ENCODE measurements at regions not wholly inside any gene's neighbourhood (a gene's known extent, or its start where the extent isn't known, plus 50 kb on each side); places are given as distances from the start of the nearest gene placed in this dataset.

DNA sequence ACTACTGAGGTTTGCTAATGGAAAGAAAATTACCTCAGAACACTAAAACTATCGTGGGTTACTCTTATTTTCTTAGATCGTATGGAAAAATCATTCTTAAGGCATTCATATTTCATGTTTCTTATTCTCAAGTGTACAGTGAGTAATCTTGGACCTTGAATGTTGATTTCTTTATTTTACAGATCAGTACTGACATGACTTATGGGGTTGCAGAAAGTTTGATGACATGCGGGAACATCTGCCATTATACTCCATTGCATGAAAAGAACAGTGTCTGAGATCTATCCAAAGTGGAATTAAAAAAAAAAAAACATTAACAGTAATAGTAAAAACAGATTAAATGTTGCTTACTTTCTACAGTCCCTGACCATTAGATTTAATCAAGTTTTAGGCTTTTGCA lies 1290.2 kb upstream of the WWC1 start:
- no peak for DNase-seq

DNA sequence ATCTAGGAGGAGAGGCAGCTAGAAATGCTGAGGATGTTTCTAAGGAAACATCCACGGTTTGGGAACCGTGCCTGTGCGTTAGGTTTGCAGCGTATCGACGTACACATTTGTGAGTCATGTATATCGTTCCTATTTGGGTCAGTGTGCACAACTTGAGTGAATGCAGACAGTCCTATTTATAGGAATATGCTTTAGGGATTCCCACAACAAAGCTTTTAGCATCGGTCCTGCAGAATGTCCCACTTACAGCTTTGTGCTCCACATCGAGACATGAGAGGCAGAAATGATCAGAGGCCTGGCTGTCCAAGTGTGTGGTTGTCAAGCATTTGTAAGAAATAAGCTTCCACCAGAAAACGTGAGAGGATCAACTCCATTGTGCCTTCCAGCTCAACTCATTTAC lies 1282.7 kb upstream of the WWC1 start:
- no peak for DNase-seq

DNA sequence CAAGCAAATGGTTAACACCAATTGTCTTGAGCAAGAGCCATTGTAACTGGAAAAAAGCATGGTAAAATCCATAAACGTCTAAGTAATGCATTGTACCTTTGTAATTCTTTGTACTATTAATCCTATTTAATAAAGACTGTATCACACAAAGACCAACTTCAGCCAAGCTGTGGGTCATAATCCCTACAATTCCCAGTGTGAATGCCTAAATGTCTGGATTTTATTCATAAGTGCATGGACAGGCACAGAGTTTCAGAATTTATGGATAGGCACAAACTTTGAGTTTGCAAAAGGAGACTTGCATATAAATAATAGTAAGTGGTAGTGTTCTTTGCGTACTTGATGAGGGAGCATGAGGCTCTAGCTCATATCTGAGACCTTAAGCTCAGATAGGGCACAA lies 1280.2 kb upstream of the WWC1 start:
- no peak for DNase-seq

DNA sequence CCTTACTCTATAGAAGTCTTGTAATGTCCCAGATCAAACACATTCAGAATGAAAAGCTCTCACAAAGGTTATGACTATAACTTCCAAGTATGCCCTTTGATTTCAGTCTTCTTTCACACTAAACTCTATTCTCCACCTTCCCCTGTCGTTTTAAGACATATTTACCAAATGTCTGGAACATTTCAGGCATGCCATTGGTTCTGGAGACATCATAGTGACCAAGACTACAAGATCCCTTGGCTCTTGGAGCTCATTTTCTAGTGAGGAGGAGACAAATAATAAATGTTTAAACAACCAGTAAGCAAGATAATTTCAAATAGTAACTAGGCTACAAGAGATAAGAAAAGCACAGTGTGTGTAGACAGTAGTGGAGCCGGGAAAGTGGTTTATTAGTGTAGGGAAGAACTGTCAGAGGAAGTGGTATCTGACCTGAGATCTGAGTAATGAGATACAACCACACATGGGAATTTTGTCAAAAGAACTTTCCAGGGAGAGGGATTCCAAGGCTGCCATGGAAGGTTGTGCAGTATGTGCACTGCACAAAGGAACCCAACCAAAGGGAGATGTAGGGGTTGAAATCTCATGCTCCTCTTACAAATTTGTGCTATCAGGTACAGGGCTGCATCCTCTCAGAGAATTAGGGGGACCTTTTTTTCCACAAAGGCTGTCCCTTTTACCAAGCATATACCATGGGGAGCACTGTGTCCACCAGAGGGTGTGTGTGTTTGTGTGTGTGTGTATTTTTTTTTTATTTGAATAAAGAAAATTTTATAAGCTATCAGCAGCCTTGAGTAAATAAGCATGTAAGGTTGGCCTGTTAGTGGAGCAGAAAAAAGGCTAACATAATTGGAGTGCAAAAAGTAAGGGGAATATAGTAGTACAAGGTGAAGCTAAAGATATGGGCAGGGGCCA lies 1279.1 kb upstream of the WWC1 start:
- no peak for DNase-seq

DNA sequence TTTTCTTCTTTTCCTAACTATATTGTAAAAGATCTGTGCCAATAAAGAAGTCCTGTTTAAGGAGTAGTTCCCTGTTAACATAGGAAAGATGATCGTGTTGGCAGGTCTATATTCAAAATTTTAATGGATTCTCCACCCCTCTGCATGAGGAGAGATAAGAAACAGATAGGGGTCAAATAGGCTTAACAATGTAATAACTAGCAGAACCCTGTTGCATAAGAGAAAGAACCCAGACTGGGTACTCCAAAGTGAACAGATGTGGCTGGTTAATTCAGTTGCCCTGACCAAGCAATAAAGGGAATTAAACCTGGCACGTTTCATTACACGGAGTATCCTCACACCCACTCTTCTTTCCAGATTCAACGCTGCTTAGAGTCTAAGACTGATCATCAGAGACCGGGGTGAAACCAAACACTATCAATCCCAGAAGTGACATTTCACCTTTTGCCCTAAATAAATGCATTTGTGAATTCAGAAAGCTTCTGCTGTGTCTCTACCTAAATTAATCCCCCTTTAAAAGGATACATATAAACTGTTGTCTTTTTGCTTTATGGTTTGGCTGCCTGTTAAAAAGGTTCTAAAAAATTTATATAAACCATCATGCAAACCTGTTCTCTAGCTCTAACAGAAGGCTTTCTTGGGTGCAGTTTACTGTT lies 1276.9 kb upstream of the WWC1 start:
- no peak for DNase-seq

DNA sequence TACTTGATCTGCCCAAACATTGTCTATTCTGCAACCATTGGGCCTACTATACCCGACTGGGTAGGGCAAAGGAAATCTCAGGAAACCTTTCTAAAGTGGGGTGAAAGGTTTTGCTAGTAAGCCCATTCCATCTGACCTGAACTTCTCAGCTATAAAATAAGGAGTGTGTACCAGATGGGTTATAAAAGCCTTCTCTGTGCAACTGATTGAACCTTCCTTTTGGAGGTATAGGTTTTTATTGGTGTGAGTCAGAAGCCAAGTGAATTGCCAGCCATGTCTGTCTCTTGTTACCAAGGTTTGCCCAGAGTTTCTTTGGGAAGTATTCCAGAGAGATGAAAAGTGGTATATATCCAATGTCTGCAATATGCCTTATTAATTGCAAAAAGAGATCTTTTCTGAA lies 1271.0 kb upstream of the WWC1 start:
- DNase-seq: no peak

DNA sequence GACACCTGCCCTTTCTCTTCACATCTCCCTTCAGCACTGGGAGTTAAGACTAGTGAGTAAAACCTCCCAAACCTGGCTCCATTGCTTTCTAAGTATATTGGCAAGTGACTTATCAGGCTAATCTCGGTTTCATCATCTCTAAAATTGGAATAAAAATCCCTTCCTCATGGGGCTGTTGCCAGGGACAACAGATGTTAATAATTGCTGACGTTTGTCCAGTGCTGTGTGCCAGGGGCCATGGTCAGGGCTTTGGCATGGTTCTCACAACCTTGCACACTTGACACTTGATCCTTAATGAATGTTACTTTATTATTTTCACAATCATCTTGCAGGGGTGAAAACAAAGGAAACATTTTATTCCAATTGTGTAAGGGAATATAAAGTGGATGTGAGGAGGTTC lies 1262.0 kb upstream of the WWC1 start:
- no peak for DNase-seq

DNA sequence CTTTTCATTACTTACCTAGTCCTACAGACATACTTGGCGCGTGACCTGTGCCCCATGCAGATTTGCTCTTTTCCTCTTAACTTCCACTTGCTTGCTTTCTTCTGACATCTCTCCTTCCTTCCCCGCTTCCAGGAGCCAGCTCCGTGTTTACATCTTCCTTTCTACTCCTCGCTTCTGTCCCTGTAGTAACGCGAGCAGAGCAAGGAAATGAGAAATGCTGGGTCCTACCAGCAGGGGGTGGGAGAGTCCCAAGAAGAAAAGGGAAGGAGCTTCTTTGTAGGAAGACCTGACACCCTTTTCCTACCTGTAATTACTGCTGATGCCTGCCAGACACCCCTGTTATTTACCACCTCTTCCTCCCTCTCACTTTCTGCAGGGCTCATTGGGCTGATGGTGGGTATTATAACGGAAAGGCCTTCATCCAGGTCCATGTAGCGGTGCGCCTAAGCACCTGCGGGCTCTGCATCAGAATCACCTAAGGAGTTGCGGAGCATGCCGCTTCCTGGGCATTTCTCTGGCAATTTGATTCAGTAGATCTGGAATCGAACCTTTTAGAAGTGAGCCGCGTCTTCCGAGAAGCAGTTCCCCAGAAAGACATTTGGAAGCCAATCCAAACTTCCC lies 1260.8 kb upstream of the WWC1 start:
- DNase-seq: no peak

DNA sequence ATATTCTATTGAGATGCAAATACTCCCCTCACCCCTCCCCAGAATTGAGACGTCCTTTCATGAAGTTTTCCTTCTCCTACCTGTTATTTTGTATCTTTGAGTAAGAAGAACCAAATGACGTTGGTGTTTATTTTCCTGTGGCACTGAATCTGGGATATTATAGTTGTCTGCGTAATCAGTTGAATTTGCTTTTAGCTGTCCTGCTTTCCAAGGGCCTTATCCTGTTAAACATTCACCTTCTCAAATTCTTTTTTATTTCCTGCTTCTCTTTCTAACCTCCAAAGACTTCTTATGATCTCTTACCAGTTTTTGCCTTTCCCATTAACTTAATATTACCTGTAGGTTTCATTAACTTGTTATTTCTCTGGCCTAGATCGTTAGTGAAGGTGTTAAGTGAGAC lies 1254.9 kb upstream of the WWC1 start:
- no peak for DNase-seq

DNA sequence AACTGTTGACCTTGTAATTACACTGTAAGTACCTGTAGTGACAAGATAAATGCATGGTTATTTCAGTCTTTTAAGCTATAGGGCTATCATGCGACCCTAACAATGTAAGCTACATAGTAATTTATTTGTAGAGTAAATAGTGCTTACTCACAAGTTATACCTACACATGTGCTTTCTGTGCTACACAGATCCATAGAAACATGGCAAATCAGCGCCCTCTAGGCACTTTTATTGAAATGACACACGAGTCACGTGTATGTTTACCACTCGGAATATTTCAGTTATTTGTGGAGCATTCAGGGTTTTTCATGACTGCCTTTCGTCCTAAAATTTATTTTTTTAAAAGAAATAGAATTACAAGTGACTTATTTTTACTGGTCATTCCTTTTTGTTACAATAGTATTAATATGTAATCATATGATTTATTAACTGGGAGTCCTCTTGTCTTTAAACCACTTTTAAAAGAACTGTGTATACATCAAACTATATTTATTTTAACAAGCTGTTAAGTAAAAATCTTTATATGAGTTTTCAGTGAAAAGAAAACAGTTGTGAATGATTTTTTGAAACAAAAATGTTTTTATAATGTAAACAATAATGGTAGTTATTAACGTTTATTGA lies 1242.3 kb upstream of the WWC1 start:
- DNase-seq: no peak

DNA sequence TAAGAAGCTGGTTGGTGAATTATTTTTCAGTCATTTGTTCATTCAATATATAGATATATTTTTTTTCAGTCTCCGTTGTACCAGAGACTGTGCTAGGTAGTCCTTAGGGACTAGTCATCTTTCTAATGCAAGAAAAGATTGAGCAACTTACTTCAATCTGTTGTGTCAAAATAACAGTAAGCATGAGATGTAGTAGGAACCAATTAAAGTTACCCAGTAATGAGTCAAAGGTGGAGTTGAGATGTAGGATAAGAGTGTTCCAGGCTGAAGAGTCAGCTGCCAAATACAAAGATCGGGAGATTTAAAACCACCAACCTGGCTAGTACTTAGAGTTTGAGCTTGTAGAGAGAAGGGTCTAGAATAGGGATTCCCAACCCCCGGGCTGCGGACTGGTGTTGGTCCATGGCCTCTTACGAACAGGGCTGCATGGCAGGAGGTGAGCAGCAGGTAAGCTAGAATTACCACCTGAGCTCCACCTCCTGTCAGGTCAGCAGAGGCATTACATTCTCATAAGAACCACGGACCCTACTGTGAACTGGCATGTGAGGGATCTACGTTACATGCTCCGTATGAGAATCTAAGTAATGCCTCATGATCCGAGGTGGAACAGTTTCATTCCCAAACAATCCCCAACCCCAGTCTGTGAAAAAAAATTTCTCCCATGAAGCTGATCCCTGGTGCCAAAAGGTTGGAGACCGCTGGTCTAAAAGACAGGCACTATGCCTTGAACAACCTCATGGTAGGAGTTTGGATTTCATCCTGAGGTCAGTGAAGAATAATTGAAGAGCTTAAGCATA lies 1241.5 kb upstream of the WWC1 start:
- DNase-seq: no peak

DNA sequence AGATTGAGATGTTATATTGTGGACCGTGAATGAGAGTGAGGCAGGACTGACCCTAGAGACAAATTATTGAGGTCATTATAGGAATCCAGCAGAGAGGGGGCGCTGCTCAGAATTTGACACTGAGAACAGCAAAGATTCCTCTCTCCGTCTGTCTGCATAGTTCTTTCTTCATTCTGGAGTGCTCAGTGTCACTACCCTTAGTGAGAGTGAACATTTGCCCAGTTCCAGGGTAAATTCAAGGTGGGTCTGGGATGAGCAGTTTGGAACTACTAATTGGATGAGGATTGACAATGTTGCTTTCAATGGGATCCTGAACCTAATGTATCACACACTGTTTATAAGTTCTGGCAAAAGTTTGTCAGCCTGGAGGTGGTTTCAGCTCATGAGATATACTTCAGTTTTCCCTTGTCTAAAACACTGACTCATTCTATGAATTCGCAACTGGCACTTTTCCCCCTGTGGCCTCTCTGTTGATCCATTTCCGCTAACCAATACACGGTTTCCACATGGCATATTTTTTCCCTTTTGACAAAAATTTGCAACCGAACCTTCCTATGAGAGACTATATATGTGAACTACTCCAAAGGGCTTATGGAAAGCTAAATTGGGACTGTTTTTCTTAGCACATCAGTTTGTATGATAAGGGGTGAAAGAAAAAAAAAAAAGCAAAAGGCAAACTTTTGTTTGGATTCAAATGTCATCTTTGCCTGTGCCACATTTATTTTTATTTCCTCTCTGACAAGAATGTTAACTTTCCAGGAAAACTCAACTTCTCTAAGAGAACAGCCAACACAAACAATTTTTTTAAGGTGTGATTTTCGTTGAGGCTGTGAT lies 1240.7 kb upstream of the WWC1 start:
- DNase-seq: no peak

DNA sequence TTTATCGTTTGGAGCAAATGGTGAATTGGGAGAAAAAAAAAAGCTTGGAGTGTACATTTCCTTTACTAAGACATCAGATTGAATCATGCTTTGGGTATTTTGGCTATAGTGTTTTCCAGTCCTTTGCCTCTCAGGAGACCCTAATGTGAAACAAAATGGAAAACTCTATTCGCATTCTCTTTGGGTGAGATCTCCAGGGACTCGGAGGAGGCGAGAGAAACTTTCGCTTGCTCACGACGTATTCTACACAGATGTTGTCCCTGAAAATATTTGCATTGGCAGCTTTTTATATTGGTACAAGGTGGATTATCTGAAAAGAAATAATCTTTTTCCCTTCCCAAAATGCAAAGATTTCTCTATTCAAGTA lies 1240.1 kb upstream of the WWC1 start:
- no peak for DNase-seq

DNA sequence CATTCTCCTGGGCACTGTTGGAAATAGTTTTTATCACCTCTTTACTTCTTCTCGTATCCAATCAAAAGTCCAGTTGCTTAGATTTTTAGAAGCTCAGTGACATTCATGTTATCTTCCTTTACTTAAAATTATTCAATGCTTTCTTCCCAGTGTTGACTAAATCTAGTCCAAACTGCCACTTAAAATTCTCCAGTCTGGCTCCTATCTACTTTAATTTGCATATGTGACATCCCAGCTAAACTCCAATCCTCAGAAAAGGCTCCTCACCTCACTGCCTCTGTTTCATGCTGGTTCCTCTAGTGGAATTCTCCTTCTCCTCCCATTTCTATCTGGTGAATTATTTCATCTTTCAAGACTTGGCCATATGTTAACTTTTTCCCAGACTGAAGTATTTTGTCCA lies 1238.7 kb upstream of the WWC1 start:
- no peak for DNase-seq

DNA sequence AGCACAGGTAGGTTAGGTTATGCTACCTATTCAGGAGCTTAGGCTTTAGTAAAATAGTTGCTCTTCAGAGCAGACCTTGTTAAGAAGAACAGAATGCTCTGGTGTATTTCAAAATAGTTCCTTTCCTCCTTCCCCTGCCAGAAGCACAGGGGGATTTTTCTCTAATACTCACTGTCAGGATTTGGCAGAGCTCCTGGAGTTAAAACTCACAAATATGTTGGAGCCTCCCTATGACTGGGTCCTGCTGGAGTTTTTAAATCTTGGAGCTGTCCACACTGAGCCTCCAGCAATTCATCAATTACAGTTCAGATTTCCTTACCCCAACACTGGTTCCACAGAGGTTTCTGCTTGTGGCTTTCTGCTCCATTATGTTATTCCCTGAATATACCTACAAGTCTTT lies 1233.8 kb upstream of the WWC1 start:
- DNase-seq: no peak

DNA sequence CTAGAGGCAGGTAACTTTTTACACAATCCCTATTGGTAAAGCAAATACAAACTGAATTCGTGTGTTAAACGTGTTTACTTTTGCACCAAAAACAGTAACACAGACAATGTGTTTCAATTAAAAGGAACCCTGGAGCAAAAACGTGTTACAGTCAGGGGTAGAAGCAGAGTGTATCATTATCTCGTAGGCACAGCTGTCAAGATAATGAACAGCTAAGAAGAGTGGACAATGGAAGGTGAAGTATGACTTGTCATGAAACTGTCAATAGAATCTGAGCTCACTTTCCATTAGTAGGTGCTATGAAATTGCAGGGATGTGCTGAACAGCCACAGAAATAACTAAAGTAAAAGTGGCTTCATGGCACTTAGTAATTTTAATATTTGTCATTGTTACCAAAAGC lies 1229.8 kb upstream of the WWC1 start:
- no peak for DNase-seq

DNA sequence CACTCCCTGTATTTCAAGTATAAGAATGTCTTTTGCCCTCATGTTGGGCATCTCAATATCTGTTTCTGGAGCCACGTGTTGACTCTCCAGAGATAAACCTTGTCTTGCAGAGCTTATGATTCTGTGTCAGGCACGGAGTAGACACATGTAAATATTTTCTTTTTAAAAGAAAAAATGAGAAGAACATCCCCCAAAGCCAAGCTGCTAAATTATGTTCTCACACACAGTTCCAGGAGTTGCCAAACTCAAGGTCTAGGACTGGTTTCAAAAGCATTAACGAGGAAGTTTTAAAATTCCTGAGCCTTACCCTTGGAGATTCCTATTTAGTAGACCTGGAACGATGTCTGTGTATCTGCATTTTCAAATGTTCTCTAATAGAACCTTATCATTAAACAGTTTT lies 1228.3 kb upstream of the WWC1 start:
- no peak for DNase-seq

DNA sequence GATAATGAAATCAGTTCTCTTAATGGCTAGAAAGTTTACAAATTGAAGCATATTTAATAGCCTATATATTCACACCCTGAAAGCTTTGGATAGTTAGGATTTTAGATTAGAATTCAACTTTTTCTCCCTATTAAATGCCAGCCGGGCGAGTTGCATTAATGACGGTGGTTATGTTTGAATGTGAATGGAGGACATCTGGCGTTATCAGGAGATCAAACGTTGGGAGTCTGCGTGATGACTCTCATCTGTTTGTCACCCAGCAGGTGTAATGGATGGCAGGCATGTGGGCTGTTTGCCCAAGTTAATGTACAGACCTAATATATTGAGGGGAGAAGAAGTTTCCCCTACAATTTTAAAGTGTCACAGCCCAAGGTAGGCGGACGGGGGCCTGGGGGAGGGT lies 1227.7 kb upstream of the WWC1 start:
- no peak for DNase-seq

DNA sequence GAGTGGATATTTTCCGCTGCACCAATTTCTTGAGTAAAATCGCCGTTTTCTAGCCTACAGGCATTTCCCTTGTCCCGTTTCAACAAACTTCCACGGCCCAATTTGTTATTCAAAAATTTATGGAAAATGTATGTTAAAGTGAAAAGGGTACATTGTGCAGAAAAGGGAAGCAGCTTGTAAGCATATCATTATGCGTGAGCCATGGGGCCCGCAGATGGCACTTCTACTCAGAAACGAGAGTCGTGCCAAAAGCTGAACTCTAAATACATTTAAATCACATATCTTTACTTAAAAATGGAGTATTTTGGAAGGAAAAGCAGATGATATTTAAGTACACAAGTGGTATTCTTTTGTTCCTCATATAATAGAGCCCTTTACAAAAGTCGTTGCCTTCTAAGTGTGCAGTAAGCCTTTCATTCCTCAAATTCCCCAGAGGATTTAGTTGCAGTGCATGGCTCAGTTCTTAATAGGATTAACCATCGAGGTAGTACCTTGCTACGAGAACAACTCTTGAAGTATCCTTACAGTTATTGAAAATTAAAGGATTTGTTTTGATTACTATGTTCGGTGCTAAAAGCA lies 1227.2 kb upstream of the WWC1 start:
- no peak for DNase-seq

DNA sequence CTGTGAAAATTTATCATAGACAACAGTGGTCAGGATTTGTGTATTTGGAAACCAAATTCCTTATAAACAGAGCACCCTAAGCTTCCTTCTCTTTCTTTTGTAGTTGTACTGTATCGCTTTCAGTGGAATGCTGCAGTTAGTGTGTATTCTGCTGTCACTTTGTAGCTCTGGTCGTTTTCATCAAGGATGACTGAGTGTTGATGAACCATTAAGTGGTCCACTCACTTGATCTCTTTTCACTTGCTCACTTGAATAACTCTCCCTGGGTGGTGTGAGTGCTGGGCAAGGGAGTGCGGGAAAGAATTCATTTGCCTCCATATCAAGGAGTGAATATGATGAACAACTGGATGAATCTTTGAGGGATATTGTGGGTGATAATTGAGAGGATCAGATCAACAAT lies 1225.7 kb upstream of the WWC1 start:
- no peak for DNase-seq

DNA sequence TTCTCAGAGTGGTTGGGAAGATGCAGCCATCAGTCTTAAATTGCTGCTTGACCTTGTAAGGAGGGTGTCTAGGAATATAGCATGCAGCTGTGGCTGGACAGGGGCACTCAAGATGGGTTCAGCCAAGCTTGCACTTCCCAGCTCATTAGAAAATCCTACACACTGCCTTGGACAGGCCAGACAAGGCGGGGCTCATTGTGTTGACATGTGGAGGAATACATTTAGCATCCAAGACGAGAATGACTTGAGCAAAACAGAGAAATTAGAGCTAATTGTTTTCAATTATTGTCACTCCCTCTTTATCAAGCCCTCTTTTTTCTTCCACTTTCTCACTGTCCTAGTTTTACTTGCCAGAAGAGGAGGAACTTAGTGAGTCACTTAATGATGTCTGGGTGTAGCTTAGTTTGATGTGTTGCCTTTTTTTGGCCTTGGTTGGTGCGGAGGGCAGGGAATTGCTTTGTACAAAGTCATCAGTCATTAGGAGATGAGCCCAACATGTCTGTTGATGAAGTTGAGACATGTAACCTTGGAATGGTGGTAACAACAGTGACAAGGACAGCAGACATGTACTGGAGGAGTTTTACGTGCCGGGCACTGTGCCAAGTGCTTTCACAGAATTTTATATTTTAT lies 1219.3 kb upstream of the WWC1 start:
- DNase-seq: no peak

All from right kidney (tissue), 1 donor.